ENCODE measurements at regions not wholly inside any gene's neighbourhood (a gene's known extent, or its start where the extent isn't known, plus 50 kb on each side); places are given as distances from the start of the nearest gene placed in this dataset.

DNA sequence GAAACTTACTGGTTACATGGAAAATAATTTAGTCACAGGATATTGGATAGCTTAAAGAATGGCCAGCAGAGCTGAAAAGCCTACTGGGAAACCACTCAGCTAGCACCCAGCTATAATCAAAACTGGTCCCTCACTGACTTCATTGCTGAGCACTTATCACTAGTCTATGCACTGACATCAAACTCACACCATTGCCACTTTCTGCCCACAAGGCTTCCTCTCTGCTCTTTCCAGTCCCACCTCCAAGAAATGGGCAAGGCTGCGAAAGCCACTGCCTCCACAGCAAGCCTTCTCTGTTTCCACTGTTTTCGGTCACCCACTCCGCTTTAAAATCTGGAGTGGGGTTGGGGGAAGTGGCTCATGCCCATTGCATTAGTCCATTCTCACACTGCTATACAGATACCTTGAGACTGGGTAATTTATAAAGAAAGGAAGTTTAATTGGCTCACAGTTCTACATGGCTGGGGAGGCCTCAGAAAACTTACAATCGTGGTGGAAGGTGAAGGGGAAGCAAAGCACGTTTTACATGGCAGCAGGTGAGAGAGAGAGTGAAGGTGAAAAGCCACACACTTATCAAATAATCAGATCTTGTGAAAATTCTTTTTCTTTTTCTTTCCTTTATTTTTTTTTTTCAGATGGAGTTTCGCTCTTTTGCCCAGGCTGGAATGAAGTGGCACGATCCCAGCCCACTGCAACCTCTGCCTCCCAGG, 77.0 kb upstream of the CERS6 start:
- no peak for DNase-seq (ENCODE audit: low spot score)

DNA sequence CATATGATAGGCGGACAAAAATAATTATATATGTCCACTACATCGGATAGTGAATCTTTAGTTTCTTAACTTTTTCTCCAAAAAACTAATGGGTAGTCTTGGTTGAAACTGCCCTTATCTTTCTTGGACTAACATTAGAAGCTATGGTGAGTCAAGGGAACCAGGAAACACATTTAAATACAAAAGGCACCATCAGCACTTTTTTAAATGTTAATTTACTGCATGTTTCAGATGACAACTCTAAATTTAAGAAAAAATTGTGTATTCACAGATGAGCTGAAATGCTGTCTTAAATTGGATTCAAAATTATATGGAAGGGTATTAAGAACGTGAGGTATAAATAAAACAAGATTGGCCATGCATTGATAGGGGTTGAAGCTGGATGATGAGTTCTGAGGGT, 75.6 kb upstream of the CERS6 start:
- DNase-seq (ENCODE audit: low spot score) = no peak

DNA sequence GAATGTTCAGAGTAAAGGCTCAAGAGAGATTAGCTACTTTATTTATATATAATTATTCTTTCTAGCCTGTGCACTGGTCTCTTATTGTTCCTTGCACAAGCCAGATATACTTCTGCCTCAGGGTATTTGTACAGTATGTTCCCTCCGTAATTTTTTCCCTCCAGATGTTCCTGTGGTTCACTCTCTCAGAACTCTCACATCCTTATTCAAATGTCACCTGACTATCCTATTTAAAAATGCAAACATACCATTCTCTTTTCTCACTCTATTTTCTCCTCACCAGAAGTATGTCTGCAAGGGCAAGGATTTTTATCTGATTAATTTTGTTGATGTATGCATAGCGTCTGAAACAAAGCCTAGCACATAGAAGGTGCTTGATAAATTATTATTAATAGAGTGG, 64.0 kb upstream of the CERS6 start:
- no peak for DNase-seq (ENCODE audit: low spot score)

GRCh38 chr2:168392797-168393196, 63.3 kb upstream of the CERS6 start:
- DNase-seq (ENCODE audit: low spot score) = no peak

DNA sequence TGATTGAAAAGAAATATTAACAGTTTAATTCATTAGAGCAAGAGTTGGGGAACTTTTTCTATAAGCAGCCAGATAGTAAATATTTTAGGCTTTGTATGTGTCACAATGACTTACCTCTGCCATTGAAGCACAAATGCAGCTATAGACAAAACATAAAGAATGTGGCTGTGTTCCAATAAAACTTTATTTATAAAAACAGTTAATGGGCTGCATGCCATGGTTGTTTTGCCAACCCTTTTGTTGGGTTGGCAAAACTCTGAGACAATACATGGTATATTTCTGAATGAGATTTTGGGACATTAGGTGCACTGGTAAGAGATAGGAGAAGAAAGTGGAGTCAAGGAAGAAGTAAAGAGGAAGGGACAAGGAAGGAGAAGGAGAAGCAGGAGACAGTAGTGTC, 61.8 kb upstream of the CERS6 start:
- DNase-seq (ENCODE audit: low spot score) = no peak

DNA sequence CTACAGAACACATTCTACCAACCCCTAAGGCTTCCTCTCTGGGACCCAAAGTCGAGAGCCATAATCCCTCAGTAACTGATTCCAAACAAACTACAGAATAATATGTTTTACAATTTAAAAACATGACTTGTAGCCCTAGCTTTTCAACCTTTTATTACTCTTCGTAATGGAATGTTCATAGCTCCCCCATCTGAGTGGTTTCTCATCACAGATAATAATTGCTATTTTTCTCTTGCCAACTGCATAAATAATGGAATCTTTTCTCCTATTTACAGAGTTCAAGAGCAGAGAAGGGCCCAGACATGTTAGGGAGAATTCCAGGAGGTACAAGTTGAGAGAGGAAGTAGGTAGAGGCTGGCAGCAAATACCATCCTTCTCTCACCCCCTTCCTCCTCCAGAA, 59.9 kb upstream of the CERS6 start:
- no peak for DNase-seq (ENCODE audit: low spot score)

- DNase-seq (ENCODE audit: low spot score) = no peak
These were observed 58.4 kb upstream of the CERS6 start for GRCh38 chr2:168397629-168398028.

GRCh38 chr2:168401048-168401556, 55.0 kb upstream of the CERS6 start:
- DNase-seq (ENCODE audit: low spot score) = no peak

GRCh38 chr2:168401771-168402170, 54.3 kb upstream of the CERS6 start:
- DNase-seq (ENCODE audit: low spot score) = no peak

DNA sequence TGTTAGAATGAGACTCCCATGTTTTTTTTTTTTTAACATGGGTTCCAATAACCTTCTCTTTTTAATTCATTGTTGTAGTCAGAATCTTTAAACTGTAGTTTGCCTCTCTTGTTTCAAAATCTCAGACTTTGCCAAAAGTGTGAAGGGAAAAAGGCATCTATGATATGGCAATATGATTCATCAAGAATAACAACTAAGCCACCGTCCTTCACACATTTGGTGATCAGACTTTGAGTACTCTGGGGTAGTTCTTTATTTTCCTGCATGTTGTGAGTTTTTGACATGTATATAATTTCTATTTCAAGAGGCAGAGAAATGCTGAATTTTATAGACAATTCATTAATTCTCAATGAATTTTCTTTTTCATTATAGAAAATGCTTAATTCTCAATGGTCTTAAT, 53.5 kb upstream of the CERS6 start:
- no peak for DNase-seq (ENCODE audit: low spot score)

DNA sequence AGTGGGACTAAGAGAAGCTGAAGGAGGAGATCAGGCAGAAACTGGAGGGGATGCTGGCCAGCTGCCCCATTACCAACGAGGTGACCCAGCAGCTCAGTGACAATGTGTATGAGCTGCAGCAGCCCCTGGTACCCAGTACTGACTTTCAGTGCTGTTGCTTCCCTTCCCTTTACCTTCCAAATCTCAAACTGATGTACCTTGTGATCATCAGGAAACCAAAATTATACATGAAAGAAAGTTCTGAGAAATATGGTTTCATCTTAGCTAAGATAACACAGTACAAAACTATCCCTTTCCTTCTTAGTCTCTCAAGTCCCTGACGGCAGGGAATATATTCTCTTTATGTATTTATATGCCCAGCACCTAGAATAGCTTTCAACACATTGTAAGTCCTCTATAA, 52.3 kb upstream of the CERS6 start:
- DNase-seq (ENCODE audit: low spot score) = no peak

DNA sequence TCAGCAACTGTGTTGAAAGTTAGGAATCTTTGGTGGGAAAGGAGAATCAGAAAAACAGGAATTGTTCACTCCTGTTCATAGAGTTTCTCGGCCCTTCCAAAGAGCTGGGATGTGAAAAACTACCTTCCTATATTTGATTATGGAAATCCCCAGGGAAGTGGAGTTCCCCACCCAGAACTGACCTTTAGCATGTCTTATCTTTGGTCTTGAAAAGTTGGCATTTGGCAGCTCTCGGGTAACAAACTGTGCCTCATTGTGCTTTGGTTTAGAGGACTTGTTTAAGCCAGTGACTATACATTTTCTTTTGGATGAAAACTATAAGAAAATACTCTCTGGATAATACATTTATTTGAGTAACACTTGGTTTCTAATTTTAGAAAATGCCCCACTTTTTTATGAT, 51.3 kb upstream of the CERS6 start:
- no peak for DNase-seq (ENCODE audit: low spot score)

All from COLO829 (cell line).